ENCODE measurements at regions not wholly inside any gene's neighbourhood (a gene's known extent, or its start where the extent isn't known, plus 50 kb on each side); places are given as distances from the start of the nearest gene placed in this dataset.

- DNase-seq (ENCODE audit: low read depth, low spot score): no peak
Observed at GRCh38 chr16:6602405-6602804, 730.2 kb upstream of the RBFOX1 start.

GRCh38 chr16:6600167-6600566 is 732.5 kb upstream of the RBFOX1 start:
- no peak for DNase-seq (ENCODE audit: low read depth, low spot score)

DNA sequence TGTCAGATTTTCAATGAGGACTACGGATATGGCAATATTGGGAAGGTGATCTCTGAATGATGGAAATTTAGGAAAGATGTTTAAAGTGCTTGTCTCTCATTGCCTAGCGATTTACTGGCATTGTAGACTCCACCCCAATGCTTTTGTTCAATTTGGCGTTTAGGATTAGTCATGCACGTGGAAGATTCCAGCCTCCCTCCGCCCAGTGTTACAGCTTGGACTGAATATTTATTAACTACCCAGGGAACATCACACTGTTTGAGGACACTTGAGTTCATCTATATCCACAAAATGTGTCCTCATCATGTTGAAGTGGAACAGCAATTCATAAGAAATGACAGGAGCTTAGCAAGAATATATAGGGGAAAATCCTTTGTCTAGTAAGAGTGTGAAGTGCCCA is 738.8 kb upstream of the RBFOX1 start:
- DNase-seq (ENCODE audit: low read depth, low spot score): no peak

DNA sequence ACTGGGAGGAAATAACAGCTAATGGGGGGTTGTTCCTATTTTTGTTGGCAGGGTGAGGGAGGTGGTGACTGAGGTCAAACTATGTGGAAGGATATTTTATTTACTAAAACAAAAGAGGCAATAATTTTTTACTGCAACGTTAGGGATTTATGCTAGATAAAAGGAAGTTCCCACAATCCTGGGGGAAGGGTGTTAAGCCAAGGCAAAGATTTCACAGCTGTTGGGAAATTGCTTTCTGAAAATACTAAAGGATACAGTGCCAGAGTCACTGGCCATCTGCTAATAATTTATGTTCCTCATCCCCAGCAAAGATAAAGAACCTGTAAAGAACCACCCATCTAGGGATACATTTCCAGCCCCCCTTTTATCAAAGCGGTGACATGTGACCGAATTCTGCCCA is 756.0 kb upstream of the RBFOX1 start:
- no peak for DNase-seq (ENCODE audit: low read depth, low spot score)

DNA sequence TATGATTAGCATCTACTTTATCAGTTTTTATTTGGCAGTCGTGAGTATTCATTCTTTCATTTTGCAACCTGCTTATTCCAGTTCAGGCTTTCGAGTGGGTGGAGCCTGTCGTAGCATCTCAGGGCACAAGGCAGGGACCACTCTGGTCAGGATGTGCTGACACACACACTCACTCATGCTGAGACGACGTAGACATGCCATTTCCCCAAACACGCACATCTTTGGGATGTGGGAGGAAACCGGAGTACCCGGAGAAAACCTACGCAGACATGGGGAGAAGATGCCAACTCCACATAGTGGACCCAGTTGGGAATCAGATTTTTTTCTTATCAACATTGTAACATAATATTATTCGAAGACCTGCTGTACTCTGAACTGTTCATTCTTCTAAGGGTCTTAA is 756.5 kb upstream of the RBFOX1 start:
- DNase-seq (ENCODE audit: low read depth, low spot score): no peak

GRCh38 chr16:6574146-6574545 is 758.5 kb upstream of the RBFOX1 start:
- DNase-seq (ENCODE audit: low read depth, low spot score): no peak

DNA sequence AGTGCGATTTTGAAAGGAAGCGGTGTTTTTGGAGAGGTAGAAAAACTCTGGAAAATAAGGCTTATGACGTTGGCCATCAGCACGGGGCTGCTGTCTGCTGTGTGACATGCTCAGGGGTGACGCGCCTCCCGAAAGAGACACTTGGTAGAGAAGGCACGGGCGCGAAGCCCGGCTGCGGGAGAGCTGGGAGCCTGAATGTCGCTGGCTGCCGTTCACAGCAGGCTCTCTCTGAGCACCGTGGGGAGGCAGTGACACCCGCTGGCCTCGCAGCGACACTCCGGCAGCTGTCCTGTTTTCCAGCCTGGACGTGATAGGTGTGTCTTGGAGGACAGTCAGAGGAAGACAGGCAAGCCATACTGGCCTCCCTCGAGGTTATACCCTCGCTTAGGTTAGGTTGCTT is 759.1 kb upstream of the RBFOX1 start:
- no peak for DNase-seq (ENCODE audit: low read depth, low spot score)

- no peak for DNase-seq (ENCODE audit: low read depth, low spot score)
Observed at GRCh38 chr16:6571044-6571443, 761.6 kb upstream of the RBFOX1 start.

DNA sequence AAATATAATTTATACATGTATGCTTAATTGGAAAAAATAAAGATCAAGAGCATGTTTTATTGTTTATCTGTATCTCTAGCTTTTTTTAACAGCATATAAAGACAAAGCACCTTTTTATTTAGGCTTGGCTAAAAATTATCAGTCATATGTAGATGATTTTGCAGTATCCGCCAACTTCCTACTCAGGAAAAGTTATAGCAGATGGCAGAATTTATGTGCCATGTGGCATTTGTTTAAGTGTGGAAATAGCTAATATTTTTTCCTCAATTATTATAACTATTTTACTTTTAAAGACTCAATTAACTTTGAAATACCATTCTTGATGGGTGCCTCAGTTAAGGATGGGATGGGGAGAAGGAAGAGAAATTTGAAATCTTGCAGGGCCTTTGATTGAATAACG is 762.1 kb upstream of the RBFOX1 start:
- DNase-seq (ENCODE audit: low read depth, low spot score): no peak

GRCh38 chr16:6562986-6563385 is 769.7 kb upstream of the RBFOX1 start:
- DNase-seq (ENCODE audit: low read depth, low spot score): no peak

DNA sequence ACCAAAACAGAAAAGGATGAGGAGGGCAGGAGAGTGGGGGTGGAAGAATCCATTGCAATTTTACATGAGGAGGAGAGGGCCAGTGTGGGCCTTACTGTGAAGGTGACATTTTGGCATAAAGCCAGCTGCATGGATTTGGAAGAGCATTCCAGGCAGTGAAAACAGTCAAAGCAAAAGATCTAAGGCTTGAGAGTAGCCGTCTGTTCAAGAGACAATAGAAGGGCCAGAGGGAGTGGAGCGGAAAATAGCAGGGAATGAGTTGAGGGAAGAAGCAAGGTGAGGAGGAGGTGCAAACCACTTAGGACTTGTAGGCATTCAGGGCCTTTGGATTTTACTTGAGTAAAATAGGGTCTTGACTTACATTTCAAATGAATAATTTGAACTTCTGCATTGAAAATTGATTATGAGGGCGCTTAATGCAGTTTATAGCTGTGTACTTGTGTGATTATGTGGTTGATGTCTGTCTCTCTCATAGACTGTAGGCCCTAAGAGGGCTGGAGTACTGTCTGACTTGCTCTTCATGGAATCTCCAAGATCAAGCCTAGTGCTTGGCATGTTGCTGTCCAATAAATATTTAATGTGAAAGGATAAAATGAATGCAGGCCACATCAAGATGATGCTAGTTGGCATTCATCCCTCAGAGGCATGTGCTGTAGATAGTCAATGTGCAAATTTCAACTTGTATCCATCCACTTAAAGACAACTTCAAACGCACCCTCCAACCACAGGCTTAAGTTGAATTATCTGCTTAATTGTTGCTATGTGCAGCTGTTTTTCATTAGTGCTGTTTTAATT is 772.1 kb upstream of the RBFOX1 start:
- DNase-seq (ENCODE audit: low read depth, low spot score): no peak

DNA sequence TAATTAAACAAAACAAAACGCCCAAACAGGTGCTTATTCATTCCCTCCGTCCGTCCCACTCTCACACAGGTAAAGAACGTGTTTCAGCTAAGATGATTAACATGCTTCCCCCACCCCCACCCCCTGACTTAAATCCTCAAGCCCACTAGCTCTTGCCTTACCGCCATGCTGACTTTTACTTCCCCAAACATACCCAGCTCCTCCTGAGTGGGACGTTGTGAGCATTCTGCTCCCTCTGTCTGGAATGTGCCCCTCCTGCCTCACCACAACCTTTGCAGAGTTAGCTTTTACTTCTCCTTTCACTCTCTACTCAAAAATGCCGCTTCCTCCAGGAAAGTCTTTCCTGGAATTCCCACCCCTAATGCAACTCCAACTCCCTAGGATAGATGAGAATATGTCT is 774.0 kb upstream of the RBFOX1 start:
- no peak for DNase-seq (ENCODE audit: low read depth, low spot score)

GRCh38 chr16:6558126-6558525 is 774.5 kb upstream of the RBFOX1 start:
- DNase-seq (ENCODE audit: low read depth, low spot score): no peak

DNA sequence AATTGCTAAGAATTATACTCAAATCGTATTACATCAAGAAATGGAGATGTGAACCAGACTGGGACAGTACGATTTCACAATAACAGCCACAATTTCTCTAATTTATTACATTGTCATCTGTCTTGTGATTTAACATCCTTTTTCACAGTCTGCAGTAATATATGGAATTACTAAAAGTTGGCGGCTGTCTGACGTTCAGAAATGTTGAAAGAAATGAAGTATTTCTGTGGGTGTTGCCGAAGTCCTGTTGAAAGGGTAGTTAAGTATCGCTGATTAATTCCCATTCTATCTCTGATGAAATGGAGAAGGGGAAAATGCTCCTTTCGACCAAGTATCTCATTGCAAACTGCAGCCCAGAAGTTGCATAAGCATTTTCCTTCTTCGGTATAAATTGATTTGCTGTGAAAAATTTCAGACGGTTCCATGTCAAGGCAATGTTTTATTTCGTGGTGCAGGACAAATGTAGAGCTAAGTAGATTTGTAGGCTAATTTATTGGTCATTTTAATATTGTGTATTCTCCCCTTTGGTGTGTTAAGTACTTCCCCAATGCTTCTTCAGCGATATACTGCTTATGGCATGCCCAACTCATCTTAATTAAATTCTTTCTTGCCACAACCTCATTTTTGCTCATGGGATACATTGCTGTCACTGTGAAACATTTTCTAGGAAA is 775.2 kb upstream of the RBFOX1 start:
- no peak for DNase-seq (ENCODE audit: low read depth, low spot score)

DNA sequence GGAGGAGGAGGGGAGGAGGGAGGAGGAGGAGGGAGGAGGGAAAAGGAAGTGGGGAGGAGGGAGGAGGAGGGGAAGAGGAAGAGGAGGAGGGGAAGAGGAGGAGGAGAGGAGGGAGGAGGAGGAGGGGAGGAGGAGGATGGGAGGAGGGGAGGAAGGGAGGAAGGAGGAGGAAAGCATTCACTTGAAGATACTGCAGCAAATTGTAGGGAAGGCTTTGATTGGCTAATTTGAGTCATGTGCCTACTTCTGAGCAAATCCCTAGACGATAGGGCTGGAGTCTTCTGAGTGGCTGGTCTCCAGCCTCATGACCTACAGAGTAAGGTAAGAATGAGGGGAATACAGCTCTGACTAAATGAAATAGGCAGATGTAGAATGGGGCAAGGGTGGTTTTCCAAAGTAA is 783.2 kb upstream of the RBFOX1 start:
- DNase-seq (ENCODE audit: low read depth, low spot score): no peak

- no peak for DNase-seq (ENCODE audit: low read depth, low spot score)
Observed at GRCh38 chr16:6548507-6548906, 784.1 kb upstream of the RBFOX1 start.

GRCh38 chr16:6547131-6547530 is 785.5 kb upstream of the RBFOX1 start:
- DNase-seq (ENCODE audit: low read depth, low spot score): no peak

GRCh38 chr16:6545329-6545728 is 787.3 kb upstream of the RBFOX1 start:
- no peak for DNase-seq (ENCODE audit: low read depth, low spot score)

GRCh38 chr16:6541267-6541666 is 791.4 kb upstream of the RBFOX1 start:
- no peak for DNase-seq (ENCODE audit: low read depth, low spot score)

GRCh38 chr16:6536411-6536810 is 796.2 kb upstream of the RBFOX1 start:
- DNase-seq (ENCODE audit: low read depth, low spot score): no peak

DNA sequence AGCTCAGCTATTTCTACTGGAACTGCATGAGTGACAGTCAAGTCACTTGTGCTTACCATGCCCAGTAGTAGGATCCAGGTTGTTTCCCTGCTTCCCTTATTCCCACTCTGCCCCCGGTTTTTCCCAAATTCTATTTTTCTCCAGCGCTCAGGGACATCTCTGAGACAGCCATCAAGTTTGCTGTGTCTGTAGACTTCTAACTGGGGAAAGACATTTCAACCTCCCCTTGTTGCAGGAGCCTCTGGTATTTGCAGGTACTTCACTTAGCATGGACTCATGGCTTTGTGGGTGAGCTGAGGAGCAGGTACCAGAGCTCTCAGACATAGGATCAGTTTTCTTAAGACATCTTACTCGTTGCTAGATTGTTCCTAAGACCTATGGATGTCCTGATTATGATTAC is 801.6 kb upstream of the RBFOX1 start:
- DNase-seq (ENCODE audit: low read depth, low spot score): no peak

DNA sequence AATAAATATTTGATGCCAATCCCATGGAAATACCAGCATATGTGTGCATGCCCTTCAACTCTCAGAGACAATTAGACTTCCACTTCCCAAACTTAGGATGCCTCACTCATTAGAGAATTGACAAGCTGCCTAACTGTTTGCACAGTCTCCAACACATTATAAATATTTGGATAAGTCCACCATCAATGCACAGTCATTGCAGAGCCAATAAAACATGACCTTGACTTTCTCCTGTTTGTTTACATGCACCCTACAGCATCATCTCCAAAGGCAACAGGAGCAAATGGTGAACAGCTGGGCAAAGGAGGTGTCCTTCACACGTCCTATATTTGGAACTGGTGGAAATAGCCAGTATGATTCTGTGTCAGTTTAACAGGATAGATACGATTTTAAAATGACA is 804.4 kb upstream of the RBFOX1 start:
- no peak for DNase-seq (ENCODE audit: low read depth, low spot score)

GRCh38 chr16:6527646-6528045 is 805.0 kb upstream of the RBFOX1 start:
- DNase-seq (ENCODE audit: low read depth, low spot score): no peak

All from activated naive CD8-positive, alpha-beta T cell treated with anti-CD3 and anti-CD28 coated beads, Interleukin-2, amount 50 U/mL, for 16 hours (primary cell).